22Rv1 (cell line): ENCODE measurements at regions not wholly inside any gene's neighbourhood (a gene's known extent, or its start where the extent isn't known, plus 50 kb on each side); places are given as distances from the start of the nearest gene placed in this dataset.
"Not testable (repeated sequence)": the region's sequence is repeated elsewhere in the genome, so short reads cannot be mapped to it uniquely, and the experiment has no call there.

Source experiments
- H3K27ac ChIP-seq: fragments of 450-650 bp; 2 replicates; pipeline ENCODE4 v1.5.1; 2017
- CTCF ChIP-seq: fragments of 450-650 bp; IDR thresholded peaks from 2 replicates; pipeline ENCODE4 v1.5.1; 2017; ENCODE audit warnings: mild to moderate bottlenecking
- ZFX ChIP-seq: fragments of 450-650 bp; IDR thresholded peaks from 2 replicates; pipeline ENCODE4 v1.6.1; 2017; ENCODE audit warnings: antibody characterized with exemption, borderline replicate concordance

- TF ChIP-seq CTCF (no peak), ZFX (no peak)
- H3K27ac ChIP-seq = no peak overlapping the region
Observed at GRCh38 chr18:38167623-38168022, 602.0 kb upstream of the CELF4 start.

GRCh38 chr18:38153116-38153515 lies 587.5 kb upstream of the CELF4 start:
- not testable (repeated sequence) for H3K27ac ChIP-seq

GRCh38 chr18:38116716-38117115 lies 551.1 kb upstream of the CELF4 start:
- TF ChIP-seq CTCF (no peak), ZFX (no peak)
- no peak overlapping the region for H3K27ac ChIP-seq

- no peak for TF ChIP-seq CTCF
- no peak for TF ChIP-seq ZFX
- no peak overlapping the region for H3K27ac ChIP-seq
Observed at GRCh38 chr18:38115201-38115600, 549.6 kb upstream of the CELF4 start.

- no peak overlapping the region for H3K27ac ChIP-seq
- no peak for TF ChIP-seq CTCF
- TF ChIP-seq ZFX = no peak
Observed at GRCh38 chr18:38087538-38087937, 521.9 kb upstream of the CELF4 start.

GRCh38 chr18:38081516-38081915 lies 515.9 kb upstream of the CELF4 start:
- H3K27ac ChIP-seq = no peak overlapping the region
- no peak for TF ChIP-seq CTCF
- no peak for TF ChIP-seq ZFX

GRCh38 chr18:38077229-38077628 lies 511.6 kb upstream of the CELF4 start:
- TF ChIP-seq ZFX = no peak
- TF ChIP-seq CTCF = no peak
- H3K27ac ChIP-seq = no peak overlapping the region

- no peak overlapping the region for H3K27ac ChIP-seq
- no peak for TF ChIP-seq CTCF
- no peak for TF ChIP-seq ZFX
Observed at GRCh38 chr18:38076346-38077070, 510.9 kb upstream of the CELF4 start.
